ENCODE measurements at regions not wholly inside any gene's neighbourhood (a gene's known extent, or its start where the extent isn't known, plus 50 kb on each side); places are given as distances from the start of the nearest gene placed in this dataset.
A peak's percentile ranks its signal among the peaks of the same experiment; 100 is the strongest.
"Not testable (repeated sequence)": the region's sequence is repeated elsewhere in the genome, so short reads cannot be mapped to it uniquely, and the experiment has no call there.

GRCh38 chr6:66096679-66097078 lies 389.7 kb upstream of the EYS start:
- Histone ChIP-seq H3K36me3 (ENCODE audit: control insufficient read depth, insufficient read depth, low read length) (no peaks in the 10 kb centered on the region), H3K4me3 (ENCODE audit: low read depth, low read length) (no peak overlapping the region), H3K27me3 (ENCODE audit: control insufficient read depth, insufficient read depth, low read length) (no peaks in the 10 kb centered on the region)
- DNase-seq (ENCODE audit: low read depth) (no peak), FAIRE-seq (no peak)
- no peak for TF ChIP-seq CTCF (IDR thresholded peaks at IDR 0.05; ENCODE audit: insufficient read depth, low read length, severe bottlenecking)

- FAIRE-seq (no peak), DNase-seq (ENCODE audit: low read depth) (no peak)
- Histone ChIP-seq H3K36me3 (ENCODE audit: control insufficient read depth, insufficient read depth, low read length) (no peaks in the 10 kb centered on the region), H3K27me3 (ENCODE audit: control insufficient read depth, insufficient read depth, low read length) (no peaks in the 10 kb centered on the region), H3K4me3 (ENCODE audit: low read depth, low read length) (no peak overlapping the region)
- no peak for TF ChIP-seq CTCF (IDR thresholded peaks at IDR 0.05; ENCODE audit: insufficient read depth, low read length, severe bottlenecking)
These were observed 387.6 kb upstream of the EYS start for GRCh38 chr6:66094615-66095014.

GRCh38 chr6:66092306-66092705 lies 385.3 kb upstream of the EYS start:
- not testable (repeated sequence) for H3K36me3 ChIP-seq (ENCODE audit: control insufficient read depth, insufficient read depth, low read length); H3K4me3 ChIP-seq (ENCODE audit: low read depth, low read length); H3K27me3 ChIP-seq (ENCODE audit: control insufficient read depth, insufficient read depth, low read length); DNase-seq (ENCODE audit: low read depth)
- FAIRE-seq = peak; percentile 62

GRCh38 chr6:66086532-66086931 lies 379.5 kb upstream of the EYS start:
- FAIRE-seq (no peak), DNase-seq (ENCODE audit: low read depth) (no peak)
- H3K4me3 ChIP-seq (ENCODE audit: low read depth, low read length) = no peak overlapping the region
- no peaks in the 10 kb centered on the region for H3K36me3 ChIP-seq (ENCODE audit: control insufficient read depth, insufficient read depth, low read length)
- H3K27me3 ChIP-seq (ENCODE audit: control insufficient read depth, insufficient read depth, low read length) = no peaks in the 10 kb centered on the region
- no peak for TF ChIP-seq CTCF (IDR thresholded peaks at IDR 0.05; ENCODE audit: insufficient read depth, low read length, severe bottlenecking)

- Histone ChIP-seq H3K36me3 (ENCODE audit: control insufficient read depth, insufficient read depth, low read length) (no peaks in the 10 kb centered on the region), H3K4me3 (ENCODE audit: low read depth, low read length) (no peak overlapping the region), H3K27me3 (ENCODE audit: control insufficient read depth, insufficient read depth, low read length) (no peaks in the 10 kb centered on the region)
- DNase-seq (ENCODE audit: low read depth) (no peak), FAIRE-seq (no peak)
- no peak for TF ChIP-seq CTCF (IDR thresholded peaks at IDR 0.05; ENCODE audit: insufficient read depth, low read length, severe bottlenecking)
These were observed 375.9 kb upstream of the EYS start for GRCh38 chr6:66082914-66083313.

- FAIRE-seq (no peak), DNase-seq (ENCODE audit: low read depth) (no peak)
- Histone ChIP-seq H3K27me3 (ENCODE audit: control insufficient read depth, insufficient read depth, low read length) (no peaks in the 10 kb centered on the region), H3K4me3 (ENCODE audit: low read depth, low read length) (no peak overlapping the region), H3K36me3 (ENCODE audit: control insufficient read depth, insufficient read depth, low read length) (no peaks in the 10 kb centered on the region)
- TF ChIP-seq CTCF (IDR thresholded peaks at IDR 0.05; ENCODE audit: insufficient read depth, low read length, severe bottlenecking) = no peak
These were observed 361.9 kb upstream of the EYS start for GRCh38 chr6:66068907-66069306.

Measured in bronchial epithelial cell (primary cell).